Lung (tissue), 11 donors: ENCODE measurements at regions not wholly inside any gene's neighbourhood (a gene's known extent, or its start where the extent isn't known, plus 50 kb on each side); places are given as distances from the start of the nearest gene placed in this dataset.

Source experiments
- ATAC-seq: fragments of 200-7000 bp; cut with Tn5 transposase; one replicate; pipeline ENCODE4 v1.9.1; 2020; ENCODE audit warnings: moderate number of reproducible peaks; ENCODE audit not compliant: insufficient read depth, low FRiP score
- DNase-seq, 3 donors: peaks; one replicate each; pipeline ENCODE4 v3.0.0-alpha.2; 2013 to 2017
- H3K27ac ChIP-seq, 2 donors: one replicate each; pipeline ENCODE4 v1.5.1; 2013; ENCODE audit warnings: mild to moderate bottlenecking in 2 of 2, moderate library complexity in 2 of 2, control low read depth in 1 of 2, inconsistent platforms in 1 of 2, low read depth in 1 of 2, low read length in 1 of 2
- H3K27me3 ChIP-seq, 3 donors: one replicate each; pipeline ENCODE4 v1.5.1; 2013; ENCODE audit warnings: low read length in 2 of 3; ENCODE audit not compliant: control insufficient read depth in 3 of 3, insufficient read depth in 3 of 3
- H3K36me3 ChIP-seq, 4 donors: one replicate each; pipeline ENCODE4 v1.5.1; 2013; ENCODE audit warnings: low read length in 4 of 4, mild to moderate bottlenecking in 1 of 4, moderate library complexity in 1 of 4; ENCODE audit not compliant: control insufficient read depth in 4 of 4, insufficient read depth in 4 of 4
- H3K4me1 ChIP-seq, 5 donors: one replicate each; pipeline ENCODE4 v1.5.1; 2013; ENCODE audit warnings: low read length in 5 of 5, mild to moderate bottlenecking in 2 of 5, moderate library complexity in 1 of 5; ENCODE audit not compliant: control insufficient read depth in 5 of 5, insufficient read depth in 5 of 5
- H3K4me3 ChIP-seq: one replicate; pipeline ENCODE4 v1.5.1; 2013; ENCODE audit warnings: mild to moderate bottlenecking, control low read depth, moderate library complexity
- H3K9ac ChIP-seq, 2 donors: one replicate each; pipeline ENCODE4 v1.5.1; 2013; ENCODE audit warnings: low read length in 2 of 2, control low read depth in 1 of 2; ENCODE audit not compliant: insufficient read depth in 1 of 2
- H3K9me3 ChIP-seq, 4 donors: one replicate each; pipeline ENCODE4 v1.5.1; 2013; ENCODE audit warnings: low read length in 3 of 4, mild to moderate bottlenecking in 1 of 4, moderate library complexity in 1 of 4; ENCODE audit not compliant: control insufficient read depth in 4 of 4, insufficient read depth in 3 of 4
- CTCF ChIP-seq: IDR thresholded peaks from 2 replicates; pipeline ENCODE4 v1.5.1; 2012; ENCODE audit warnings: mild to moderate bottlenecking; ENCODE audit errors: control extremely low read depth, extremely low read depth
- WGBS, 2 donors: extraction: QIAGEN DNeasy Blood & Tissue Kit; methylation state at CpG; one replicate each; pipeline ENCODE4 v1.1.7; 2013; 5-methylcytosine and 5-hydroxymethylcytosine counted together
- donor health status: control.
- donor health status: control.
- donor health status: Bipolar disorder and iron deficiency.
- donor health status: healthy.
- donor health status: DM: yes; HTN: yes; CAD: no.

- no peak for TF ChIP-seq CTCF
- Histone ChIP-seq H3K36me3 (no peaks in the 10 kb centered on the region), H3K27me3 (no peaks in the 10 kb centered on the region), H3K27ac (no peak overlapping the region), H3K4me1 (peaks cover 0 to 31% (median 2%) of the 10 kb centered on the region in 5 donors), H3K9ac (no peak overlapping the region), H3K9me3 (peaks cover 0 to 4% (median 0%) of the 10 kb centered on the region in 4 donors), H3K4me3 (no peak overlapping the region)
- WGBS, 2 donors = 85 to 92% methylated on average over 4 of the region's 4 CpGs
- DNase-seq (peak; percentile 82 to 96 (median 94)), ATAC-seq (no peak)
These were observed 151.0 kb downstream of the GPBP1 start for GRCh38 chr5:57324861-57325260.

GRCh38 chr5:57324181-57324580 lies 150.3 kb downstream of the GPBP1 start:
- H3K4me1 ChIP-seq = peaks cover 0 to 35% (median 2%) of the 10 kb centered on the region in 5 donors
- no peaks in the 10 kb centered on the region for H3K36me3 ChIP-seq
- WGBS, 2 donors = 49 to 74% methylated on average over 4 of the region's 4 CpGs
- DNase-seq = peak; percentile 47 to 90 (median 82)
- TF ChIP-seq CTCF = no peak
- ATAC-seq = no peak
- peaks cover 0 to 4% (median 0%) of the 10 kb centered on the region in 4 donors for H3K9me3 ChIP-seq
- no peak overlapping the region for H3K4me3 ChIP-seq
- no peak overlapping the region for H3K9ac ChIP-seq
- no peaks in the 10 kb centered on the region for H3K27me3 ChIP-seq
- H3K27ac ChIP-seq = no peak overlapping the region

GRCh38 chr5:57320582-57320981 lies 146.7 kb downstream of the GPBP1 start:
- peaks cover 0 to 41% (median 11%) of the 10 kb centered on the region in 5 donors for H3K4me1 ChIP-seq
- H3K36me3 ChIP-seq = no peaks in the 10 kb centered on the region
- H3K4me3 ChIP-seq = no peak overlapping the region
- ATAC-seq (no peak), DNase-seq (no peak)
- no peaks in the 10 kb centered on the region for H3K9me3 ChIP-seq
- H3K9ac ChIP-seq = no peak overlapping the region
- no peak overlapping the region for H3K27ac ChIP-seq
- H3K27me3 ChIP-seq = no peaks in the 10 kb centered on the region
- TF ChIP-seq CTCF = no peak
- WGBS, 2 donors = 36 to 62% methylated on average over 6 of the region's 6 CpGs

- peaks cover 0 to 32% (median 11%) of the 10 kb centered on the region in 5 donors for H3K4me1 ChIP-seq
- H3K27ac ChIP-seq = no peak overlapping the region
- peak in 2 of 3 donors; percentile 37 to 76 for DNase-seq
- ATAC-seq = no peak
- H3K4me3 ChIP-seq = no peak overlapping the region
- no peaks in the 10 kb centered on the region for H3K9me3 ChIP-seq
- TF ChIP-seq CTCF = no peak
- H3K27me3 ChIP-seq = no peaks in the 10 kb centered on the region
- H3K36me3 ChIP-seq = no peaks in the 10 kb centered on the region
- H3K9ac ChIP-seq = no peak overlapping the region
- WGBS, 2 donors = 87 to 93% methylated on average over 4 of the region's 4 CpGs
These were observed 145.8 kb downstream of the GPBP1 start for GRCh38 chr5:57319628-57320027.
